Sciatic nerve (tissue), 2 donors: ENCODE measurements at regions not wholly inside any gene's neighbourhood (a gene's known extent, or its start where the extent isn't known, plus 50 kb on each side); places are given as distances from the start of the nearest gene placed in this dataset.
A peak's percentile ranks its signal among the peaks of the same experiment; 100 is the strongest.

Experiments used
- ATAC-seq: fragments of 200-7000 bp; cut with Tn5 transposase; one replicate; pipeline ENCODE4 v1.9.1; 2020; ENCODE audit warnings: mild to moderate bottlenecking, moderate library complexity
- DNase-seq: peaks from one replicate; pipeline ENCODE4 v3.0.0-alpha.2; 2020; ENCODE audit warnings: low spot score
- intact Hi-C: fragments of 100-400 bp; cut with DNase I; formaldehyde crosslinking; loops from one replicate; pipeline ENCODE4 v1.14.2; 2022
- donor health status: DM: no; HTN: no; CAD: no.
- donor health status: DM: no; HTN: no; CAD: no.

- ATAC-seq (no peak), DNase-seq (no peak)
- intact Hi-C loops, result loop anchor here (2.0 kb wide), 1 partner anchor 48 kb away; no protein-coding TSS in a partner anchor
Observed at GRCh38 chr13:76758738-76759137, 127.5 kb downstream of the KCTD12 start.

GRCh38 chr13:76758257-76758656 is 127.9 kb downstream of the KCTD12 start:
- ATAC-seq (no peak), DNase-seq (no peak)
- intact Hi-C loops, result loop anchor here (2.0 kb wide), 1 partner anchor 47 kb away; no protein-coding TSS in a partner anchor

DNA sequence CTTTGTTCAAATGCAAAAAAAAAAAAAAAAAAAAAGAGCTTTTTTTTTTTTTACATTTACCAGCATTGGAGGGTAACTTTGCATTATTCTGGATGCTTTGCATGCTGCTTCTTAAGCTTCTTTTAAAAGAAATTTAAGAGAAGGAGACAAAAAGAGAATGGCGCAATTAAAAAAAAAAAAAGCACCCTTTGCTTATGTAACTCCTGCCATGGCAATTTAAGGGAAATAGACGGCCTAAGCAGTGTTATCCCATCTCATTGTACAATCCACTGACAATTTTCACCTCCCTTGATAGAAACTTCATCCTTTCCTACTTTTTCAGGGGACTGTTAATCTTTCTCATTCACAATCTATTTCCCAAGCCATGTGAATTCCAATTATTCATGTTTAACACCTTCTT is 129.8 kb downstream of the KCTD12 start:
- intact Hi-C loops, result no loop called here
- ATAC-seq (no peak), DNase-seq (no peak)

DNA sequence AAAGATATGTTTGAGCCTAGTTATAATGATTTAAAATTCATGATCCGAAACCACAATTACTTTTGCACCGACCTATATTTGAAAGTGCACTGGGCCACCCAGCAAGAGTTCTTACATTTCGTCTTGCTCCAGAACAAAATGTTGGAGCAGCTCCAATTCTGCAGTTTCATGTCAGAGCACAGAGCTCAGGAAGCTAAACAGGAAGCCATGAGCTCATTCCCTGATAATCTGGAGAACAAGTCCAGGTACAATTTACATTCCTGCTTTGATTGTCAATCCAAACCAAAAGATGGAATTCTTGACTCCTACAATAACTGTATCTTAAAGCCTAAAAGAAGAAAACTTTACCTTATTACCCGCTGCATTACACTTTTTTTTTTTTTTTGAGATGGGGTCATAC is 131.8 kb downstream of the KCTD12 start:
- no peak for DNase-seq
- intact Hi-C loops, result no loop called here
- ATAC-seq, result no peak

GRCh38 chr13:76751278-76751677 is 134.9 kb downstream of the KCTD12 start:
- ATAC-seq, result no peak
- intact Hi-C loops, result no loop called here

GRCh38 chr13:76750126-76750525 is 136.1 kb downstream of the KCTD12 start:
- intact Hi-C loops, result no loop called here
- ATAC-seq (no peak), DNase-seq (no peak)

More at GRCh38 chr13:76751278-76751677, 134.9 kb downstream of the KCTD12 start:
- DNase-seq, result no peak

DNA sequence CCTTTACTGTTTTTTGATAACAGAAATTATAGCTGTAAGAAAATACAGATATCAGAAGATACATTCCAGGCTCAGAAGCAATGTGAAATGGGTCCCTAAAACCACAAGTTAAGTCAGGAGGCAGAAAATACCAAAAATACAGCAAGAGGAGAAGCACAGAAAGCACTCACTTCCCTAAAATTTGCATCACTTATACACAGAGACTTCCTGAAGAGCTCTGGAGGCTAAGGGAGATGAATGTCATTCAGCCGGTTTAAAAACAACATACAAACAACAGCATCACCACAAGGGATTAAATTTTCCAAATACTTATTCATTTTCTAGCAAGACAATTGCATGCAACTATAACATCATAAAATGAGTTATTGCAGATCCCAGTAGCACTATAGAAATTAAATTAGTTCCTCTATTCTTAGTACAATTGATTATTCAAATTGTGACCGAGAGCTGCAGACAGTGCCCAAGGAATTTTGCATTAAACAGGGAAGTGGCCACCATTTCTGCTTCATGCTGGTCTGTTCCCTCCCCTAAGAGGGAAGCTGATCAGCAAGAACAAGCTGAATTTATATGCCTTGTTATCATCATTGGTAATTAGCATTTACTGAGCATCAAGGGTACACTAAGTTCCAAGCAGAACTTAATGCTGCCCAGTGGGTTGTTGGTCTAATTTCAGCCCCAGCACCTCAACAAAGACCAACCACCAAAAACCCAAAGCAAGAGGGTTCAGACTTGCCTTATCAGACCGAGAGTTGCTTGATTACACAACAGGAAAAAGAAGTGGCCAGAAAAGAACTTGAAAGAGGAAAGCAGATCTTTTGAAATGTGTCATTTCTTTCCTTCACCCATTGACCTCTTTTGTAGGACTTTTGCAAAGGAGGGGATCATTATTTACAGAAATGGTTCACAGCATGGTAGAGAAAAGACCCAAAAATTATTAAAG is 140.7 kb downstream of the KCTD12 start:
- ATAC-seq (peak; percentile 64), DNase-seq (no peak)
- intact Hi-C loops, result no loop called here

DNA sequence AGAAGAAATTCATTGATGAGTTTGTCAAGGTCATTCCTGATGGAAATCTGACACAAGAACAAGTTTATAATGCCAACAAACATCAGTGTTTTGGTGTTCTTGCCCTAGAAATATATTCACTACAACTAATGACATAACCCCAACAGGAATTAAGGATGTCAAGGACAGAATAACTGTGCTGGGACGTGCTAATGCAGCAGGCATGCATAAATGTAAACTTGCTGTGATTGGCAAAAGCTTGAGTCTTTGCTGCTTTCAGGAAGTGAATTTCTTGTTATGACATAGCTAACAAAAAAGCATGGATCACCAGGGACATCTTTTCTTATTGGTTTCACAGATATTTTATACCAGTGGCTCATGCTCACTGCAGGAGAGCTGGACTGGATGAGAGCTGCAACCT is 144.6 kb downstream of the KCTD12 start:
- intact Hi-C loops, result no loop called here
- DNase-seq (no peak), ATAC-seq (no peak)

- ATAC-seq (no peak), DNase-seq (no peak)
- intact Hi-C loops, result no loop called here
Observed at GRCh38 chr13:76741046-76741445, 145.2 kb downstream of the KCTD12 start.

GRCh38 chr13:76738616-76739015 is 147.6 kb downstream of the KCTD12 start:
- intact Hi-C loops, result no loop called here
- DNase-seq (no peak), ATAC-seq (no peak)

DNA sequence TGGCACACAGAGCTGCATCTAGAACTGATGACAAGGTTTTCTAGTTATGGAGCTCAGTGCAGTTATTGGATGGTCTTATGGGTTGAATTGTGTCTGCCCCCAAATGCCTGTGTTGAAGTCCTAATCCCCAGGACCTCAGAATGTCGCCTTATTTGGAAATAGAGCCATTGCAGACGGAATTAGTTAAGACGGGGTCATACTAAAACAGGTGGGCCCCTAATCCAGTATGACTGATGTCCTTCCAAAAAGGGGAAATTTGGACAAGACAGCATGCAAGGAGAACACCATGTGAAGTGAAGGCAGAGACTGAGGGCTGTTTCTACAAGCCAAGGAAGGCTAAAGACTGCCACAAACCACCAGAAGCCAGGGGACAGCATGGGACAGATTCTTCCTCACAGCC is 148.7 kb downstream of the KCTD12 start:
- DNase-seq (no peak), ATAC-seq (no peak)
- intact Hi-C loops, result no loop called here

DNA sequence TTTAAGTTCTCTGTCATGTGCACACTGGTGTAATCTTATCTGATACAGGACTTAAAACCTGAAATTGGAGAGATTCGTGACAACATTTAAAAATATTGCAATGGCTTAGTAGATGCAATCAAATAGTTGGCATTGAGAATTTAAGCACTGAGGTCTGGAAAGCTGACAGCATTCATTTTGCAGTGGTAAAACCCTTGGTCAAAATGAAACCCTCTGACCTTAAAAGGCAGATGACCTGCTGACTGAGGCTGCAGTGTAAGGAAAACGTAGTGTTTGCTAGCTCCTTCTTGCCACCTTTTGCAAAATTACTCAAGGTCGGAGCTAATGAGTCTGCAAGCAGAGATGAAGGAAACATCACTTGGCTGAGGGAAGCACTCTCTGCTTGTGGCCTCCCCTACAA is 150.6 kb downstream of the KCTD12 start:
- no peak for DNase-seq
- no peak for ATAC-seq
- intact Hi-C loops, result no loop called here

- ATAC-seq (no peak), DNase-seq (no peak)
- intact Hi-C loops, result no loop called here
Observed at GRCh38 chr13:76733671-76734070, 152.5 kb downstream of the KCTD12 start.

DNA sequence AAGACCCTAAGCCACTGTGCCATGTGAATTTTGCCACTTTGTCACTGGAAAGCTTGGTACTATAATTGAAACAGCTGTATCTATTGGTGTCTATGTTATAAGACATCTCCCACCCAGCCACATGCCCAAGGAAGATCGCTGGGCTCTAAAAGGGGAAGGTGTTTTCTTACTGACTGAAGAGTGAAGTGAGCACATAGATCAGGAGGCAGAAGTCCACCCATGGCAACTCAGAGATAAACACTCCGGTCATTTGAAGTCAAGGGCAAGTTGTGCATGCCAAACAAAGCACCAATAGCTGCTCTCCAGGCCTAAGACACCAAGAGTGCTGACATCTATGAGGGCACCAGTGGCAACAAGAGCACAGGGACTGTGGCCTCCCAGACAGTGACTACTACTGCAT is 153.8 kb downstream of the KCTD12 start:
- intact Hi-C loops, result no loop called here
- ATAC-seq (no peak), DNase-seq (no peak)

DNA sequence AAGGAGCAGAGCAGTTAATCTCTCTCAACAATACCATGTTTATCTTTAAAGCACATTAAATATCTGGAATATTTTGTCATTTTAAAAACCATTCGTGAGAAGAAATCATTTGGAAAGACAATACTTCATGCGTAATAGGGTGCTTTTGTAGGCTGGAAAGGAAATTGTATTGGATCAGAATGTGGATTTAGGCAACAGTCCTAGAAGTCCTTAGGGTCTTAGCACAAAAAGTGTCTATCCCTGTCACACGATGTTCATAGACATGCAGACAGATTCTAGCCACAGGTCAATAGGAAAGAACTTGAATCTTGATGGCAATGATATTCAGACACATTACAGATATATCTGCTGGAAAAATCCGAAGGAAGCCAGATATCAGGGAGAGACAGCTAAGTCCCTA is 156.0 kb downstream of the KCTD12 start:
- DNase-seq (no peak), ATAC-seq (no peak)
- intact Hi-C loops, result no loop called here

DNA sequence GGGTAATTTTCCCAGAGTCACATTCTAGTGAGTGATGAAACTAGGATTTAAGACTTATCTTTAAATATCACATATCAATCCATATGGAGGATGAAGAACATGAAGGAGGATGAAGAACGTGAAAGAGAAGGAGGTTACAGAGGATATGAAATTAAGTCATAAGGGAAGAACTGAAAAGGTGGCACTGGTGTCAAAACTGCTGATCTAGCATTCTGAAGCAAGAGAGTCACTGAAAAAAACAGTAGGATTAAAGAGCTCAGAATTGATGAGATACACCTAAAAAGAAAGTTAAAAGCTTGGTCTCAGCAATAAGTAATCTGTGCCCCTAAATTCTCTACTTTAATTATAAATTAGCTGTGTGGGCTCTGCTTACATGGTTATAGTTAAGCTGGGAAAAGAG is 156.5 kb downstream of the KCTD12 start:
- intact Hi-C loops, result no loop called here
- ATAC-seq (no peak), DNase-seq (no peak)

- ATAC-seq (no peak), DNase-seq (no peak)
- intact Hi-C loops, result no loop called here
Observed at GRCh38 chr13:76725896-76726295, 160.3 kb downstream of the KCTD12 start.

GRCh38 chr13:76725211-76725610 is 161.0 kb downstream of the KCTD12 start:
- ATAC-seq, result peak; percentile 47
- intact Hi-C loops, result no loop called here
- DNase-seq, result no peak

DNA sequence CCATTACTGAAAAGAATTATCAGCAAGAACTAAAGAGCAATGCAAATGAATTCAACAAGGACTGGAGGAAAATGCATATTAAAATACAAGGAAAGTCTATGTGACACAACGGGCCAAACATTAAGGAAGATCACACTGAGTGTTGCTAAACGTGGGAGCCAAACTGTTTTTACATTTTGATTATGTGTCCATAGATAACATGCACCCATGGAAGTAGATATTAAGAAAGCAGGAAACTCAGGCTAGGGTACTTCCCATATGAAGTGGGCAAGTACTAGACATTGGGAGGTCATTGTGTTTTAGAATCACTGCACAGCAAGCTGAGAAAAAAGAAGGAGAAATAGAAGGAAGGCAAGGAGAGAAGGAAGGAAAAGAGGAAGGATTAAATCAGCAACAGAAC is 161.8 kb downstream of the KCTD12 start:
- no peak for DNase-seq
- intact Hi-C loops, result no loop called here
- ATAC-seq, result no peak

DNA sequence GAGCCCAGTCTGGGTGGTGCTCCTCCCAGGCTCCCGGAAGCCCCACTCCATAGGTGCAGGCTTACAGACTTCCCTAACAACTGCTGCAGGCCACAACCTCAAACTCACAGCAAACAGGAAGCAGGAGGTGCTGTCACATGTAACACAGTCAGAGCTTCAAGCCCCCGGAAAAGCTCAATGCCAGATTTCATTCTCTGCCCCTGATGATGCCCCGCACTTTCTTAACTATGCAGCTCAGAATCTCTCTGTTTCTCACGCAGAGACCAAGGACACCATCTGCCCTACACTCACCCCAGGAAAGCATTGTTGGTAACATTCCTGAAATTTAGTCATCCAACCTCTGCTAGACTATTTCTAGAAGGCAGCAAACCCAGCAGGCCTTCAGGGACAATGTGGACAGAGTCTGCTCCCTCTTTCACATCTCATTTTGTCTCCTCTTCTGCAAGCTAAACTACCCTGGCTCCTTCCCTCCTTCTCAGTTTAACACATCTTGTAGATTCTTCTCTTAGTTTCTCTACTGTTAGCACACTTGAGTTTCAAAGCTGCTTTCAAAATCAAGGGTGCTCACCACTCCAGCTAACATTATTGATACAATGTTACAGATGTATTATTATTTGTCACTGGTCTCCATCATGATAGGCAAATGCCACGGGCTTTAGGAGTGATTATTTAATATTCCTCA is 162.5 kb downstream of the KCTD12 start:
- peak; percentile 70 for ATAC-seq
- DNase-seq, result no peak
- intact Hi-C loops, result no loop called here
